ENCODE measurements at regions not wholly inside any gene's neighbourhood (a gene's known extent, or its start where the extent isn't known, plus 50 kb on each side); places are given as distances from the start of the nearest gene placed in this dataset.

DNA sequence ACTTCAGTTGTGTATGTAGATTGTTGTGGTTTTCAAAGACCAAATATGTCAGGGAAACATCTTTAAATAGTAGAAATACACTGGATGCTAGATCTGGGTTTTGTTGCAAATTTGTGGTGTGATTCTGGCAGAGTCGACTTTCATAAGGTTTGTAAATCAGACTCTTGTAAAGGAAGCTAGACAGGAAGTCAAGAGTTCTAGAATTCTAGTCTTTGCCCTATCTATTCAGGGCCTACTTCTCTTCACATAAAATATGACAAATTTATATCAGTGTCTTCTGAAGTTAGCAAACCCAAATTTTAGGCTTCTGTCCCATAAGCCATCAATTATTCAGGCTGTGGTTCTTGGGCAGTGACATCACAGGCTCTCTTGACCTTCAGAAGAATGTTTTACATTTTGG, 1579.2 kb upstream of the PIK3C3 start:
- TF ChIP-seq, protein P1, sequence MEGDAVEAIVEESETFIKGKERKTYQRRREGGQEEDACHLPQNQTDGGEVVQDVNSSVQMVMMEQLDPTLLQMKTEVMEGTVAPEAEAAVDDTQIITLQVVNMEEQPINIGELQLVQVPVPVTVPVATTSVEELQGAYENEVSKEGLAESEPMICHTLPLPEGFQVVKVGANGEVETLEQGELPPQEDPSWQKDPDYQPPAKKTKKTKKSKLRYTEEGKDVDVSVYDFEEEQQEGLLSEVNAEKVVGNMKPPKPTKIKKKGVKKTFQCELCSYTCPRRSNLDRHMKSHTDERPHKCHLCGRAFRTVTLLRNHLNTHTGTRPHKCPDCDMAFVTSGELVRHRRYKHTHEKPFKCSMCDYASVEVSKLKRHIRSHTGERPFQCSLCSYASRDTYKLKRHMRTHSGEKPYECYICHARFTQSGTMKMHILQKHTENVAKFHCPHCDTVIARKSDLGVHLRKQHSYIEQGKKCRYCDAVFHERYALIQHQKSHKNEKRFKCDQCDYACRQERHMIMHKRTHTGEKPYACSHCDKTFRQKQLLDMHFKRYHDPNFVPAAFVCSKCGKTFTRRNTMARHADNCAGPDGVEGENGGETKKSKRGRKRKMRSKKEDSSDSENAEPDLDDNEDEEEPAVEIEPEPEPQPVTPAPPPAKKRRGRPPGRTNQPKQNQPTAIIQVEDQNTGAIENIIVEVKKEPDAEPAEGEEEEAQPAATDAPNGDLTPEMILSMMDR (IDR thresholded peaks at IDR 0.05): no peak
- no peak for TF ChIP-seq POLR2A (IDR thresholded peaks at IDR 0.05)

Measured in testis (tissue), 2 donors.